ENCODE measurements at regions not wholly inside any gene's neighbourhood (a gene's known extent, or its start where the extent isn't known, plus 50 kb on each side); places are given as distances from the start of the nearest gene placed in this dataset.

GRCh38 chr9:75197561-75197960 is 109.2 kb downstream of the OSTF1 start:
- no peaks in the 10 kb centered on the region for H3K36me3 ChIP-seq (replicated peaks; ENCODE audit: insufficient read depth, low read depth)
- no peaks in the 10 kb centered on the region for H4K20me1 ChIP-seq (ENCODE audit: insufficient read depth, poor library complexity, severe bottlenecking)
- DNase-seq (ENCODE audit: low spot score) = peak; percentile 13
- no peaks in the 10 kb centered on the region for H3K79me2 ChIP-seq
- H3K4me3 ChIP-seq = no peak overlapping the region
- H3K4me1 ChIP-seq (ENCODE audit: insufficient read depth) = no peaks in the 10 kb centered on the region
- no peak overlapping the region for H3K27ac ChIP-seq
- H2AFZ ChIP-seq = no peak overlapping the region
- no peaks in the 10 kb centered on the region for H3K9me3 ChIP-seq (ENCODE audit: low read depth)
- H3K4me2 ChIP-seq = no peak overlapping the region
- TF ChIP-seq EZH2 (IDR thresholded peaks at IDR 0.05; ENCODE audit: borderline replicate concordance) = no peak
- TF ChIP-seq EZH2phosphoT487 (IDR thresholded peaks at IDR 0.05; ENCODE audit: low read depth, severe bottlenecking, unreplicated experiment) = no peak
- TF ChIP-seq, protein P1, sequence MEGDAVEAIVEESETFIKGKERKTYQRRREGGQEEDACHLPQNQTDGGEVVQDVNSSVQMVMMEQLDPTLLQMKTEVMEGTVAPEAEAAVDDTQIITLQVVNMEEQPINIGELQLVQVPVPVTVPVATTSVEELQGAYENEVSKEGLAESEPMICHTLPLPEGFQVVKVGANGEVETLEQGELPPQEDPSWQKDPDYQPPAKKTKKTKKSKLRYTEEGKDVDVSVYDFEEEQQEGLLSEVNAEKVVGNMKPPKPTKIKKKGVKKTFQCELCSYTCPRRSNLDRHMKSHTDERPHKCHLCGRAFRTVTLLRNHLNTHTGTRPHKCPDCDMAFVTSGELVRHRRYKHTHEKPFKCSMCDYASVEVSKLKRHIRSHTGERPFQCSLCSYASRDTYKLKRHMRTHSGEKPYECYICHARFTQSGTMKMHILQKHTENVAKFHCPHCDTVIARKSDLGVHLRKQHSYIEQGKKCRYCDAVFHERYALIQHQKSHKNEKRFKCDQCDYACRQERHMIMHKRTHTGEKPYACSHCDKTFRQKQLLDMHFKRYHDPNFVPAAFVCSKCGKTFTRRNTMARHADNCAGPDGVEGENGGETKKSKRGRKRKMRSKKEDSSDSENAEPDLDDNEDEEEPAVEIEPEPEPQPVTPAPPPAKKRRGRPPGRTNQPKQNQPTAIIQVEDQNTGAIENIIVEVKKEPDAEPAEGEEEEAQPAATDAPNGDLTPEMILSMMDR (IDR thresholded peaks at IDR 0.05; ENCODE audit: poor library complexity) = no peak
- no peaks in the 10 kb centered on the region for H3K27me3 ChIP-seq
- WGBS (ENCODE audit: low lambda C conversion rate, missing lambda C conversion rate) = 58% methylated on average over 5 of the region's 5 CpGs
- H3K9me2 ChIP-seq (replicated peaks; ENCODE audit: insufficient read depth) = no peaks in the 10 kb centered on the region

- no peaks in the 10 kb centered on the region for H3K27me3 ChIP-seq
- no peak overlapping the region for H2AFZ ChIP-seq
- no peaks in the 10 kb centered on the region for H3K79me2 ChIP-seq
- H3K4me3 ChIP-seq = no peak overlapping the region
- no peak overlapping the region for H3K4me2 ChIP-seq
- 92% methylated on average over 7 of the region's 7 CpGs for WGBS (ENCODE audit: low lambda C conversion rate, missing lambda C conversion rate)
- H3K36me3 ChIP-seq (replicated peaks; ENCODE audit: insufficient read depth, low read depth) = no peaks in the 10 kb centered on the region
- DNase-seq (ENCODE audit: low spot score) = no peak
- H3K4me1 ChIP-seq (ENCODE audit: insufficient read depth) = no peaks in the 10 kb centered on the region
- no peaks in the 10 kb centered on the region for H3K9me2 ChIP-seq (replicated peaks; ENCODE audit: insufficient read depth)
- no peaks in the 10 kb centered on the region for H3K9me3 ChIP-seq (ENCODE audit: low read depth)
- TF ChIP-seq EZH2phosphoT487 (IDR thresholded peaks at IDR 0.05; ENCODE audit: low read depth, severe bottlenecking, unreplicated experiment) = no peak
- TF ChIP-seq, protein P1 (IDR thresholded peaks at IDR 0.05; ENCODE audit: poor library complexity) = no peak
- TF ChIP-seq EZH2 (IDR thresholded peaks at IDR 0.05; ENCODE audit: borderline replicate concordance) = no peak
- H4K20me1 ChIP-seq (ENCODE audit: insufficient read depth, poor library complexity, severe bottlenecking) = no peaks in the 10 kb centered on the region
- no peak overlapping the region for H3K27ac ChIP-seq
These were observed 110.1 kb downstream of the OSTF1 start for GRCh38 chr9:75198436-75198835.

- H3K9me2 ChIP-seq (replicated peaks; ENCODE audit: insufficient read depth) = no peaks in the 10 kb centered on the region
- no peaks in the 10 kb centered on the region for H3K27me3 ChIP-seq
- H3K9me3 ChIP-seq (ENCODE audit: low read depth) = no peaks in the 10 kb centered on the region
- no peak overlapping the region for H2AFZ ChIP-seq
- TF ChIP-seq, protein P1 (IDR thresholded peaks at IDR 0.05; ENCODE audit: poor library complexity) = peak; percentile 70
- TF ChIP-seq EZH2 (IDR thresholded peaks at IDR 0.05; ENCODE audit: borderline replicate concordance) (no peak), EZH2phosphoT487 (IDR thresholded peaks at IDR 0.05; ENCODE audit: low read depth, severe bottlenecking, unreplicated experiment) (no peak)
- DNase-seq (ENCODE audit: low spot score) = peak; percentile 64
- H3K27ac ChIP-seq = no peak overlapping the region
- H3K79me2 ChIP-seq = no peaks in the 10 kb centered on the region
- H3K4me3 ChIP-seq = no peak overlapping the region
- no peaks in the 10 kb centered on the region for H3K36me3 ChIP-seq (replicated peaks; ENCODE audit: insufficient read depth, low read depth)
- H3K4me2 ChIP-seq = no peak overlapping the region
- H3K4me1 ChIP-seq (ENCODE audit: insufficient read depth) = no peaks in the 10 kb centered on the region
- whole genome bisulfite sequencing (ENCODE audit: low lambda C conversion rate, missing lambda C conversion rate) = 77% methylated on average over 1 of the region's 1 CpG
- no peaks in the 10 kb centered on the region for H4K20me1 ChIP-seq (ENCODE audit: insufficient read depth, poor library complexity, severe bottlenecking)
These were observed 112.7 kb downstream of the OSTF1 start for GRCh38 chr9:75200892-75201470.

Data from hepatocyte (in vitro differentiated cells).